Peyer's patch (tissue), 4 donors: ENCODE measurements at regions not wholly inside any gene's neighbourhood (a gene's known extent, or its start where the extent isn't known, plus 50 kb on each side); places are given as distances from the start of the nearest gene placed in this dataset.

ENCODE experiments used
- POLR2A ChIP-seq, 2 donors: fragments of 450-650 bp; IDR thresholded peaks; one replicate each; pipeline ENCODE4 v1.5.1; 2017; ENCODE audit warnings: antibody characterized with exemption in 2 of 2, mild to moderate bottlenecking in 2 of 2, moderate library complexity in 2 of 2
- TF ChIP-seq, protein P1 (sequence below), 6 experiments: fragments of 450-650 bp in 4 of 6; fragments of 200-600 bp in 2 of 6; sonication (generic) in 1 of 6; IDR thresholded peaks; one replicate each; pipeline ENCODE4 v1.5.1; 2017 to 2019; ENCODE audit warnings: antibody characterized with exemption in 6 of 6, mild to moderate bottlenecking in 3 of 6, moderate library complexity in 1 of 6

GRCh38 chr13:44818428-44818827 is 170.8 kb downstream of the NUFIP1 start:
- no peak for TF ChIP-seq POLR2A (IDR thresholded peaks at IDR 0.05)
- TF ChIP-seq, protein P1, sequence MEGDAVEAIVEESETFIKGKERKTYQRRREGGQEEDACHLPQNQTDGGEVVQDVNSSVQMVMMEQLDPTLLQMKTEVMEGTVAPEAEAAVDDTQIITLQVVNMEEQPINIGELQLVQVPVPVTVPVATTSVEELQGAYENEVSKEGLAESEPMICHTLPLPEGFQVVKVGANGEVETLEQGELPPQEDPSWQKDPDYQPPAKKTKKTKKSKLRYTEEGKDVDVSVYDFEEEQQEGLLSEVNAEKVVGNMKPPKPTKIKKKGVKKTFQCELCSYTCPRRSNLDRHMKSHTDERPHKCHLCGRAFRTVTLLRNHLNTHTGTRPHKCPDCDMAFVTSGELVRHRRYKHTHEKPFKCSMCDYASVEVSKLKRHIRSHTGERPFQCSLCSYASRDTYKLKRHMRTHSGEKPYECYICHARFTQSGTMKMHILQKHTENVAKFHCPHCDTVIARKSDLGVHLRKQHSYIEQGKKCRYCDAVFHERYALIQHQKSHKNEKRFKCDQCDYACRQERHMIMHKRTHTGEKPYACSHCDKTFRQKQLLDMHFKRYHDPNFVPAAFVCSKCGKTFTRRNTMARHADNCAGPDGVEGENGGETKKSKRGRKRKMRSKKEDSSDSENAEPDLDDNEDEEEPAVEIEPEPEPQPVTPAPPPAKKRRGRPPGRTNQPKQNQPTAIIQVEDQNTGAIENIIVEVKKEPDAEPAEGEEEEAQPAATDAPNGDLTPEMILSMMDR (IDR thresholded peaks at IDR 0.05): peak in 2 of 6 experiments; percentile 14 to 17
